ENCODE measurements at regions not wholly inside any gene's neighbourhood (a gene's known extent, or its start where the extent isn't known, plus 50 kb on each side); places are given as distances from the start of the nearest gene placed in this dataset.
A peak's percentile ranks its signal among the peaks of the same experiment; 100 is the strongest.
"Not testable (repeated sequence)": the region's sequence is repeated elsewhere in the genome, so short reads cannot be mapped to it uniquely, and the experiment has no call there.

- DNase-seq = not testable (repeated sequence)
Observed at GRCh38 chr13:109934520-109934919, 148.1 kb upstream of the IRS2 start.

DNA sequence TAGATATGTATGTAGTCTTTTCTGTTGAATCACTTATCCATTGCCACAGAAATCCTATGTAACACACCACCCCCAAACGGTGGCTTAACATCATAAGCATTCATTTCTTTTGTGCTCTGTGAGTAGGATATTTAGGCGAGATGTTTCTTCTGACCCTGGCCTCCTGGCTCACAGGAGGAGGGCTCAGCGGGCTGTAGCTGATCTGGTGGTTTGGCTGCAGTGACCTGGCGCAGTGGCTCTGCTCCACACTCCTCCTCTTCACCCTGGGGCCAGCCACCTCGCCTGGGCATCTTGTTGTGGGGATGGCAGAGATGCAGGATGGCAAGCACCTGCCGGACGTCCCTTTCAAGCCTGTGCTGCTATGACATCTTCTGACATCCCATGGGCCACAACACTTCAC is 147.1 kb upstream of the IRS2 start:
- no peak for DNase-seq

GRCh38 chr13:109924376-109924775 is 138.0 kb upstream of the IRS2 start:
- no peak for DNase-seq

DNA sequence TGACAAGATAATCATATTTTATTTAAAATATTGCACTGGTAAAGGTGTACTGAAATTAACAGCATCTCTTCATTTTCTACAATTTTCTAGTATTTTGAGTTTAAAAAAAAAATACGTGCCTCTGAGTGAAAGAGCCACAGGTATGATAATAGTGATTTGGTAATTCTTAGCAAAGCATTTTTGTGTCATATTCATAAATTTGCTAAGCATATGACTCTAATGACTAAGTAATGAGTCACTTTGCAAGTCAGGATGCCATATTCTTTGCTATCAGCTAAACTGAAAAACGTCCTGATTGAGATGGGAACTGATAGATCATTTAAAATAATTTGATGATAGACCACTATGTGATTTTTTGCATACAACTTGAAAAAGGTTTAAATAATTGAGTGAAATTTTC is 136.1 kb upstream of the IRS2 start:
- no peak for DNase-seq

DNA sequence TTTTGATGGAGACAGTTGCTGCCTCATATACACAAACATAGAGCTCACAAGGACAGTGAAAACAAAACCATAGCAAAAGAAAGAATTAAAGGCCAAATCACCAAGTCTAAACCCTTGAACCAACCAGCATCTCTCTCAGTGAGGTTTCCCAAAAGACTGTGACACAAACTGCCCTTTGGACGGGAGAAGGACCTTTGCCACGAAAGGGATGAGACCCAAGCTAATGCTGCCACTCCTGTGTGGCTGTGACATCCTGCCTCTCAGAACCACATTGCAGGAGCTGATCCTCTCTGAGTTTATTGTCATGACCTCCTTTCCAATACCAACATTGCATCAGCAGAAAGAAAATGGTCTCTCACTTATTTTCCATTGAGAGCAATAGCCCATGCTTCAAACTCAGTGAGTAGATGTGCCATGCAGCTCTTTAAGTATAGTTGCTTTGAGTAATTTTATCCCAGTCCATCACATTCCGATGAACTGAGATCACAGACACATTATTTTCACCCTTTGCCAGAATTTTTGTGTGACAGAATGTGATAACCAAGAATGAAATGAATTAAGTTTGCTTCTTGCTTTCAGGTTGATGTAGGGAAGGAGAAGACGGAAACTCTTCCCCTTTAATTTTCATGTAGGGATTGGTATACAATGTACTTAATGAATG is 133.5 kb upstream of the IRS2 start:
- no peak for DNase-seq

DNA sequence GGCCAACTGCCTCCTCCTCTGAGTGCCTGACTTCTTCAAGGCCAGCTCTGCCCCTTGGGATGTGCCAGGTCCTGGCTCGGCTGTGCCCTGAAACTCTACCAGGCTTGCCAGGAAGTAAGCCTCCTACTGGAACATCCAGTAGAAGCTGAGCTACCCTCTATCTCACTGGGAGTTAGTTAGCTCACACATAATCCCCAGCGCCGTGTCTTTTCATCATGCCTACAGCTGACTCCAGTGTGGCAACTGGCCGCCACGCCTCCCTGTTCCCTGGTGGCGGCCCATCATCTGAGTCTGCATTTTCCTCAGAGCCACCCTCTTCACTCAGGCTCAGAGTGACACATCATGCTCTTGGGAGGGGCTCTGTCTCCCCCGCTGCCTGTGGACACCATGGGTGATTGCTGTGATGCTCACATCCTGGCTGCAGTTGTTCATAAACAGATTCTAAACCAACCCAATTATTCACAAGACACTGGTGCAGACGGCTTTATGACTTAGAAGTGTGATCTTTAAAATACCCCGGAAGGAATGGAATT is 131.9 kb upstream of the IRS2 start:
- no peak for DNase-seq

DNA sequence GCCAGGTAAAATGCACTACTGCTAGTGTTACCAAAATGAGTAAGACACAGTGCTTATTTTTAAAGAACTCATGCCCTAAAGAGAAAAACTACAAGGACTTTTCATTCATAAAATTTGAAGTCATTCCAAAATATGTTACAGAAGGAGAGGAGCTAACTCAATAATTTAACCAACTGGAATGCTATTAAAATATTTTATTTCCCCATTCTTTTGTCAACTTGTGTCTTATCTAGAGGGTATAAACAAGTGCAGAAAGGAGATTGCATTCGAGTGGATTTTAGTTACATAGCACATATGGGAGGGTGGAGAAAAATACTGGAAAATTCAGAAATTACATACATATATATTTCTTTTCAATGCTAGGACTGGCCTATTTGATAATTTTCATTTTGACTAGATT is 131.0 kb upstream of the IRS2 start:
- DNase-seq = no peak

DNA sequence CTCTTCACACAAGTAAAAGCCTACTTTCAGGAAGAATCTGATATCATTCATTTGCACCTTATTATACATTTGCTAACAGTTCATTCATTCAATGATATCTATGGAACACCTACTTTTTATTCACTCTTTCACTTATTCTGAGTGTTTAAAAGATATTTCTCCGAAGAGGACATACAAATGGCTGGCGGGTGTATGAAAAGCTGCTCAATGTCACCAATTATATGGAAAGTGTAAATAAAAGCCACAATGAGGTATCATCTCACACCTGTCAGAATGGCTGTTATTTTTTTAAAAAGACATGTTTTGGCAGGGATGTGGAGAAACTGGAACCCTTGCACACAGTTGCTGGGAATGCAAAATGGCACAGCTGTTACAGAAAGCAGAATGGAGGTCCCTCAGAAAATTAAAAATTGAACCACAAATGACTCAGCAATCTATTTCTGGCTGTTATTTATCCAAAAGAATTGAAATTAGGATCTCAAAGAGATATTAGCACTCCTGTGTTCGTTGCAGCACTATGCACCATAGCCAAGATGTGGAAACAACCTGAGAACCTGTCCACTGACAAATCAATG is 127.6 kb upstream of the IRS2 start:
- no peak for DNase-seq

GRCh38 chr13:109913186-109913585 is 126.8 kb upstream of the IRS2 start:
- no peak for DNase-seq

- no peak for DNase-seq
Observed at GRCh38 chr13:109910194-109910593, 123.8 kb upstream of the IRS2 start.

GRCh38 chr13:109906976-109907375 is 120.6 kb upstream of the IRS2 start:
- no peak for DNase-seq

GRCh38 chr13:109904218-109904617 is 117.8 kb upstream of the IRS2 start:
- no peak for DNase-seq

GRCh38 chr13:109900741-109901140 is 114.4 kb upstream of the IRS2 start:
- peak; percentile 10 for DNase-seq

DNA sequence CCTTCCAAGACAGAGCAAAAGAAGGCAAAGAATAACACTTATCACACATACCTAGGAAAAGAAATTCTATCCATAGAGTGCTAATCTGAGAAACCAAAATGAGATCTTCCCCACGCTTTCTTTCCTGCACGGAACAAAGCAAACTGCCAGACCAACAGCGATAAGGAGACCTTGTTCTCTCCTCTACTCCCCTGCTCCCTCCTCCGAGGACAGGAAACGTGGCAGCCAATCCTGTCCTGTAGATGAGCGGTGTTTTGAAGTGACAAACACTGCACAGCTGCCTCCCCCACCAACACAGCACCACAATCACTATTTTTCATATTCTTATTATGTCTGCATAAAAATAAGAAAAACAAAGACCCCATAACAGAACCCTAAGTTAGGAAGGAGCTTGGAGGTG is 113.9 kb upstream of the IRS2 start:
- DNase-seq = no peak

DNA sequence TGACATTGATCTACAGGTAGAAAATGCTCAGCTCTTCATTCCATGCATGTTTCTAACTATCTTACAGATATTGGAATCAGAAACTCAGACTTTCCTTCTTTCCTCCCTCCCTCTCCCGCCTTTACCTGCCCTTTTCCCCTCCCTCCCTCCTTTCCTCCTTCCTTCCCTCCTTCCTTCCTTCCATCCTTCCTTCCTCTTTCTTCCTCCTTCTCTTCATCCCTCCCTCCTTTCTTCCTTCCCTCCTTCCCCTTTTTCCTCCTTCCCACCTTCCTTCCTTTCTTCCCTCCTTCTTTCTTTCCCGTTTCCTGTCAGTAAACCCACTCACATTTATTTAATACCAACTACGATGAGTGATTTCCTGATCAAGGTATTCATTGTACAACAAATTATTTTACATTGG is 113.4 kb upstream of the IRS2 start:
- DNase-seq = no peak

DNA sequence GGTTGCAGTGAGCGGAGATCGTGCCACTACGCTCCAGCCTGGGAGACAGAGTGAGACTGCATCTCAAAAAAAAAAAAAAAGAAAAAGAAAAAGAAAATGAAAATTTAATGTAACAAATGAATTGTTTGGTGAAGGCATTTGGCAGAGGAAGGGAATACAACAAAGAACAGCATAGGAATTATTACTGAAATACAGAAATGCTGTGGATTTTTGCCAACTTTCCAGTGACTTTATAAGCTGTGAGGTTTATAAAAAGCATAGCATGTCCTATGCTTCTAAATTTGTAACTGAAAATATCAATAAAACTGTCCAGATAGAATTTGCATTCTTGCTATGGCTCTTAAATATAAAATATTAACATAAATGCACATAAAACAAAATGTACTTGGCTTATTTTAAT is 112.9 kb upstream of the IRS2 start:
- no peak for DNase-seq

- DNase-seq = no peak
Observed at GRCh38 chr13:109897988-109898624, 111.7 kb upstream of the IRS2 start.

DNA sequence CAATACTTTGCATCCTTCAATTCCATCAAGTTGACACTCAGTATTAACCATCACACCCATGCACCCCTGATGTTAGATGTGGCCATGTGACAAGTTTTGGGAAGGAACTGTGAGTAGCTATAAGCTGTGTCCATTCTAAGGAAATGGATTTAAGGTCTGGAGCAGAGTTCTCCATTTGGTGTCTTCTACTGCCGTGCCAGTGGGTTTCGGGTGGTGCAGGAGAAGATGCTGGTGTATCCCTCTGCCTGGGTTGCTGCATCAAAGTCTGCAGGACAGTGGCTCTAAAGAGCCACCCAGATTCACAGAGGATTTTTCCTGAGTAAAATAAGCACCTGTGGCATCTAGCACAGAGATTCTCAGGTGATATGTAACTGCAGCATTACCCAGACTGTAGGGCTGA is 105.7 kb upstream of the IRS2 start:
- DNase-seq = no peak

DNA sequence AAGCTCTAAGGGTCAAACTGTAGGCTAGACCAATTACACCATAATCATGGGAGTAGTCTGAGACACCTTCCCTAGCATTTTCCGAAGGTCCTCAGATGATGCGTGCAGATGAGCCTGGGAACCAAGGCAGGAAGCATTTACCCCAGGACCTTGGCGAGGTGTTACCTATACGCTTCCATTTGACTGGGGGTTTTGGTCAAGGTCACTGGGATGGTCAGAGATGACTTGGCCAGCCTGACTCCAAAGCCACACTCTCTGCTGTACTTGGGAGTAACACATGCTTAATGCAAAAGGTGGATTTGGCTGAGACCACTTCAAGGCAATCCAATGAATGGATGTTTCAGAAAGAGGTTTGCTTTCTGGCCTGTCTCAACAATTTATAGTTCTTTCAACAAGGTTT is 98.9 kb upstream of the IRS2 start:
- DNase-seq = no peak

DNA sequence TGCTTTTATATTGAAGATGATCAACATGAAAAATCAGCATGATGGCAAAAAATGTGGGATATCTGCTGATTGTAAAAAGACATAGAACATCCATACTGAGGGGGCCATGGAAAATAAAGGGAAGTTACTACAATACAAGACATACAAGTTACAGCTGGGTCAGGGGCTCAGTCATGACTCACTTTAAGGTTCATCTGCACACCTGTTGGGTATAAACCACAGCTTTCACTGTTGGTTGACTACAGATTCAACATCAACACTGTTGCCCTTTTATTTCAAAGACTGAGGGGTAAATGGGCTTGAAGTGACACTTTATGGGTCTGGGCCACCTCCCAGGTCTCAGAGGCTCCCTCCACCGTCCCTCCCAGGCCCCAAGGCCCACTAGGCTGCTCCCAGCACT is 98.1 kb upstream of the IRS2 start:
- DNase-seq = no peak

DNA sequence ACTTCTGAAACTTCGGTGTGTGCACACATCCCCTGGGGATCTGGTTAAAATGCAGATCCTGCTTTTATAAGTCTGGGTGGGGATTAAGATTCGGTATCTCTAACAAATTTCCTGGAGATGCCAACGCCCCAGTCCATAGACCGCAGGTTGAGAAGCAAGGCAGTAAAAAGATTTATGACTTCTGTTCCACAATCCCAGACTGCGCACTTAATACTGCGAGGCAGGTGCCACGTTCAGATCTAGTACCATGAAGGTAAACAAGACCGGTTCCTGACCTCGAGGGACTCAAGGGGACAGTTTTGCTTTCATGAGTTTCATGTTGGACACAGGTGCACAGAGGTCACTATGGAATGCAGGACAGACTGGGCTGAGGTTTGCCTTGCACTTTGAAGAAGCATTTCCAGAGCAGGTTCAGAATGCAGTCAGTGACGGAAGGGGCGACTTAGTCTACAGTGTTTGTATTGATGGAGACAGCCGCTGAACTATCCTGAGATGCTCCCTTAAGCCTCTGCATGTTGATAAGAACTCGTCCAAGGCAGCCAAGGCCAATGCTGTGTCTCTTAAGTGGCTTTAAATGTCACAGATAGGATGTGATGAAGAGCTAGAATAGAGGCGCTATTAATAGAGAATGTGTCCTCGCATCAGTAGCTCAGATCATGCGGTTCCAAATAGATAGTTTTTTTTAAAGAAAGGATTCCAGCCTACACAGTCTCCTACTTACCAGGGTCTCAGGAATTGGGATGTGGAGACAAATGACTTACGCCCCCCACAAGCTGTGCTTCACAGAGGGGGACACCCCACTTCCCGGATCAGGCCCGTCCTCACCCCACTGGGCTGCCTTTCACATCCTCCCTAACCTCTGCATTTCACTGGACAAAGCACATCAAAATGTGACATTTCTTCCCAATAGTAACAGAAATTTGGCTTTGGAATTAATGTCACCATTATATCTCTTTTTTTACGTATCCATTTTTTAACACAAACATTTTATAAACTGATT is 97.1 kb upstream of the IRS2 start:
- DNase-seq = no peak

GRCh38 chr13:109881961-109882558 is 95.7 kb upstream of the IRS2 start:
- no peak for DNase-seq

- DNase-seq = no peak
Observed at GRCh38 chr13:109881347-109881725, 95.0 kb upstream of the IRS2 start.

Measured in NCI-H345 (cell line).